IMR-90 (cell line): ENCODE measurements at regions not wholly inside any gene's neighbourhood (a gene's known extent, or its start where the extent isn't known, plus 50 kb on each side); places are given as distances from the start of the nearest gene placed in this dataset.

Experiments
- ATAC-seq: fragments of 200-7000 bp; cut with Tn5 transposase; 2 replicates; pipeline ENCODE4 v1.9.1; 2020; ENCODE audit warnings: low read depth, mild to moderate bottlenecking, moderate library complexity
- BruUV-seq: library from RNA; stranded (reverse); fragments of 400-500 nt; replicated peaks from 2 replicates; lab custom pipeline; 2021; lab: Mats Ljungman, UMichigan
- CTCF ChIA-PET: fragments of 300-600 bp; formaldehyde crosslinking; extraction: SDS; loops from one replicate; lab custom pipeline; 2021; ENCODE audit warnings: antibody characterized with exemption; lab: Yijun Ruan, JAX
- POLR2A ChIA-PET: fragments of 300-600 bp; sonication (Branson Sonifier 250); formaldehyde crosslinking; loops from one replicate; lab custom pipeline; 2022; ENCODE audit warnings: antibody characterized with exemption; ENCODE audit not compliant: unreplicated experiment; lab: Charles Lee
- DNase-seq: peaks from one replicate; pipeline ENCODE4 v3.0.0; 2013
- H2AFZ ChIP-seq: replicated peaks from 2 replicates; pipeline ENCODE3; 2013; ENCODE audit warnings: low read length, mild to moderate bottlenecking; ENCODE audit not compliant: poor library complexity
- H2AK5ac ChIP-seq: 2 replicates; pipeline ENCODE4 v1.6.1; 2013; ENCODE audit warnings: low read depth, low read length, inconsistent platforms
- H2AK9ac ChIP-seq: replicated peaks from 2 replicates; pipeline ENCODE3; 2013; ENCODE audit warnings: mild to moderate bottlenecking, low read depth, low read length, moderate library complexity; ENCODE audit not compliant: poor library complexity
- H2BK120ac ChIP-seq: 2 replicates; pipeline ENCODE4 v1.6.1; 2013; ENCODE audit warnings: low read depth, low read length, inconsistent platforms
- H2BK15ac ChIP-seq: 3 replicates; pipeline ENCODE4 v1.6.1; 2013; ENCODE audit warnings: low read depth, low read length, inconsistent platforms
- H2BK20ac ChIP-seq: 2 replicates; pipeline ENCODE4 v1.6.1; 2013; ENCODE audit warnings: low read depth, mild to moderate bottlenecking, inconsistent platforms, low read length, moderate library complexity
- H2BK5ac ChIP-seq: 2 replicates; pipeline ENCODE4 v1.6.1; 2013; ENCODE audit warnings: mild to moderate bottlenecking, low read depth, low read length, inconsistent platforms; ENCODE audit not compliant: poor library complexity, severe bottlenecking
- H3K14ac ChIP-seq: replicated peaks from 2 replicates; pipeline ENCODE4 v1.6.1; 2013; ENCODE audit warnings: low read depth, low read length, inconsistent platforms
- H3K18ac ChIP-seq: 2 replicates; pipeline ENCODE4 v1.6.1; 2013; ENCODE audit warnings: low read depth, low read length, control low read depth
- H3K23ac ChIP-seq: 2 replicates; pipeline ENCODE4 v1.6.1; 2013; ENCODE audit warnings: low read depth, low read length, inconsistent platforms
- H3K27ac ChIP-seq: 2 replicates; pipeline ENCODE4 v1.5.1; 2013; ENCODE audit warnings: mild to moderate bottlenecking, control low read depth, low read length; ENCODE audit not compliant: insufficient read depth
- H3K27me3 ChIP-seq: 2 replicates; pipeline ENCODE4 v1.6.1; 2013; ENCODE audit warnings: low read length; ENCODE audit not compliant: control insufficient read depth, insufficient read depth
- H3K36me3 ChIP-seq: 2 replicates; pipeline ENCODE4 v1.6.1; 2013; ENCODE audit warnings: low read length, mixed read lengths; ENCODE audit not compliant: control insufficient read depth, insufficient read depth
- H3K4ac ChIP-seq: 2 replicates; pipeline ENCODE4 v1.6.1; 2013; ENCODE audit warnings: low read depth, low read length, inconsistent platforms
- H3K4me1 ChIP-seq: 2 replicates; pipeline ENCODE4 v1.6.1; 2013; ENCODE audit warnings: low read length, mixed read lengths; ENCODE audit not compliant: control insufficient read depth, insufficient read depth
- H3K4me2 ChIP-seq: 2 replicates; pipeline ENCODE4 v1.6.1; 2013; ENCODE audit warnings: low read depth, mild to moderate bottlenecking, control low read depth, low read length, moderate library complexity
- H3K4me3 ChIP-seq: 2 replicates; pipeline ENCODE4 v1.5.1; 2013; ENCODE audit warnings: low read depth, mild to moderate bottlenecking, control low read depth, low read length, moderate library complexity; ENCODE audit not compliant: insufficient read depth
- H3K56ac ChIP-seq: 2 replicates; pipeline ENCODE4 v1.6.1; 2013; ENCODE audit warnings: low read length, inconsistent platforms; ENCODE audit not compliant: insufficient read depth; ENCODE audit errors: extremely low read depth
- H3K79me1 ChIP-seq, 2 experiments: 2 replicates each; pipeline ENCODE4 v1.6.1; 2013; ENCODE audit warnings: low read length in 2 of 2, inconsistent platforms in 1 of 2, low read depth in 1 of 2
- H3K9ac ChIP-seq: 2 replicates; pipeline ENCODE4 v1.6.1; 2013; ENCODE audit warnings: low read depth, low read length, control low read depth
- H3K9me1 ChIP-seq: 2 replicates; pipeline ENCODE4 v1.6.1; 2013; ENCODE audit warnings: low read length, inconsistent platforms; ENCODE audit not compliant: insufficient read depth
- H3K9me3 ChIP-seq: 2 replicates; pipeline ENCODE4 v1.6.1; 2013; ENCODE audit warnings: low read length; ENCODE audit not compliant: control insufficient read depth, insufficient read depth
- H4K20me1 ChIP-seq: 2 replicates; pipeline ENCODE4 v1.6.1; 2013; ENCODE audit warnings: low read length, inconsistent platforms; ENCODE audit not compliant: insufficient read depth
- H4K5ac ChIP-seq: 2 replicates; pipeline ENCODE4 v1.6.1; 2013; ENCODE audit warnings: mild to moderate bottlenecking, low read depth, low read length, control low read depth
- H4K8ac ChIP-seq, 2 experiments: 2 replicates each; pipeline ENCODE4 v1.6.1; 2013; ENCODE audit warnings: low read depth in 2 of 2, low read length in 2 of 2, control low read depth in 1 of 2, inconsistent platforms in 1 of 2
- H4K91ac ChIP-seq: 2 replicates; pipeline ENCODE4 v1.6.1; 2013; ENCODE audit warnings: low read depth, low read length, inconsistent platforms; ENCODE audit not compliant: insufficient read depth
- BHLHE40 ChIP-seq: fragments of 150-350 bp; IDR thresholded peaks from 2 replicates; pipeline ENCODE4 v1.6.1; 2016; ENCODE audit warnings: mild to moderate bottlenecking, low read depth, low read length
- CEBPB ChIP-seq: IDR thresholded peaks from 2 replicates; pipeline ENCODE4 v1.6.1; 2012; ENCODE audit warnings: low read depth, low read length, improper control_type of control experiment
- CHD1 ChIP-seq: IDR thresholded peaks from 2 replicates; pipeline ENCODE4 v1.6.1; 2012; ENCODE audit warnings: low read depth, low read length, improper control_type of control experiment
- FOS ChIP-seq: fragments of 150-350 bp; IDR thresholded peaks from 2 replicates; pipeline ENCODE4 v1.6.1; 2016; ENCODE audit warnings: low read depth, low read length
- MAFK ChIP-seq: IDR thresholded peaks from 2 replicates; pipeline ENCODE4 v1.6.1; 2012; ENCODE audit warnings: low read depth, low read length, improper control_type of control experiment
- MAZ ChIP-seq: IDR thresholded peaks from 2 replicates; pipeline ENCODE4 v1.6.1; 2012; ENCODE audit warnings: low read depth, mild to moderate bottlenecking, low read length, improper control_type of control experiment, moderate library complexity, borderline replicate concordance
- MXI1 ChIP-seq: IDR thresholded peaks from 2 replicates; pipeline ENCODE4 v1.6.1; 2012; ENCODE audit warnings: low read depth, mild to moderate bottlenecking, low read length, moderate library complexity, borderline replicate concordance
- NFE2L2 ChIP-seq: fragments of 150-350 bp; IDR thresholded peaks from 2 replicates; pipeline ENCODE4 v1.6.1; 2016; ENCODE audit warnings: low read depth, mild to moderate bottlenecking, low read length
- POLR2A ChIP-seq: IDR thresholded peaks from 2 replicates; pipeline ENCODE4 v1.6.1; 2012; ENCODE audit warnings: mild to moderate bottlenecking, low read depth, low read length
- RAD21 ChIP-seq: IDR thresholded peaks from 2 replicates; pipeline ENCODE4 v1.6.1; 2012; ENCODE audit warnings: low read length, improper control_type of control experiment
- RCOR1 ChIP-seq: IDR thresholded peaks from 2 replicates; pipeline ENCODE4 v1.6.1; 2012; ENCODE audit warnings: mild to moderate bottlenecking, low read length, improper control_type of control experiment; ENCODE audit not compliant: insufficient replicate concordance
- RFX5 ChIP-seq: IDR thresholded peaks from 2 replicates; pipeline ENCODE4 v1.8.0; 2012; ENCODE audit warnings: low read depth, mild to moderate bottlenecking, low read length, moderate library complexity
- SMC3 ChIP-seq: fragments of 150-350 bp; IDR thresholded peaks from 2 replicates; pipeline ENCODE4 v1.6.1; 2016; ENCODE audit warnings: low read depth, mild to moderate bottlenecking, antibody characterized with exemption, low read length, moderate library complexity
- WGBS, 2 experiments: methylation state at CpG; one replicate each; pipeline versions ENCODE4 v1.1.5 to v1.1.7; 2013; ENCODE audit warnings: missing lambda C conversion rate in 2 of 2; ENCODE audit not compliant: insufficient read length in 1 of 2; ENCODE audit errors: extremely low coverage in 2 of 2; 5-methylcytosine and 5-hydroxymethylcytosine counted together
- dilution Hi-C: fragments of 300-500 bp; cut with HindIII; formaldehyde crosslinking; loops from one replicate; pipeline ENCODE4 v1.14.3; 2018; ENCODE audit warnings: low sequenced_read_pairs; ENCODE audit not compliant: unreplicated experiment
- in situ Hi-C: fragments of 300-500 bp; cut with MboI; formaldehyde crosslinking; loops from 3 replicates; pipeline ENCODE4 v1.14.3; 2019; ENCODE audit warnings: low sequenced_read_pairs, inconsistent platforms, mixed read lengths
- intact Hi-C: fragments of 100-400 bp; cut with micrococcal nuclease; formaldehyde crosslinking; loops from 2 replicates; pipeline ENCODE4 v1.10.0; 2022
- TF ChIP-seq, protein P1 (sequence below): conservative IDR thresholded peaks from 2 replicates; pipeline ENCODE4 v1.5.1; 2012; ENCODE audit warnings: mild to moderate bottlenecking, low read depth, low read length, improper control_type of control experiment
- TF ChIP-seq, protein P2 (sequence below): fragments of 150-350 bp; IDR thresholded peaks from 2 replicates; pipeline ENCODE4 v1.6.1; 2017; ENCODE audit warnings: mild to moderate bottlenecking, antibody characterized with exemption, low read length, low read depth
- TF ChIP-seq, protein P3 (sequence below): fragments of 150-350 bp; IDR thresholded peaks from 2 replicates; pipeline ENCODE4 v1.6.1; 2016; ENCODE audit warnings: low read depth, mild to moderate bottlenecking, low read length, moderate library complexity, borderline replicate concordance

- Histone ChIP-seq H3K9me1 (no peaks in the 10 kb centered on the region), H4K91ac (no peak overlapping the region), H2BK120ac (no peak overlapping the region), H4K20me1 (no peaks in the 10 kb centered on the region), H3K9ac (no peak overlapping the region), H2AK5ac (no peak overlapping the region), H2AK9ac (no peak overlapping the region), H4K5ac (no peak overlapping the region), H3K27me3 (no peaks in the 10 kb centered on the region), H3K4me1 (no peaks in the 10 kb centered on the region), H2AFZ (no peak overlapping the region), H3K4me2 (no peak overlapping the region), H3K4me3 (no peak overlapping the region), H2BK15ac (no peak overlapping the region), H3K9me3 (peaks cover 10% of the 10 kb centered on the region), H2BK5ac (no peak overlapping the region), H2BK20ac (no peak overlapping the region), H3K36me3 (no peaks in the 10 kb centered on the region), H3K4ac (no peak overlapping the region), H3K56ac (no peak overlapping the region), H3K79me1 (no peaks in the 10 kb centered on the region), H3K18ac (no peak overlapping the region), H3K14ac (no peak overlapping the region), H4K8ac (no peak overlapping the region), H3K23ac (no peak overlapping the region), H3K27ac (no peak overlapping the region)
- POLR2A ChIA-PET = no interaction called here
- in situ Hi-C loops = no loop called here
- TF ChIP-seq SMC3 (no peak), POLR2A (no peak), BHLHE40 (no peak), MXI1 (no peak), RFX5 (no peak), NFE2L2 (no peak), FOS (no peak), CEBPB (no peak), MAFK (no peak), MAZ (no peak), CHD1 (no peak), RAD21 (no peak), RCOR1 (no peak)
- TF ChIP-seq, protein P1, sequence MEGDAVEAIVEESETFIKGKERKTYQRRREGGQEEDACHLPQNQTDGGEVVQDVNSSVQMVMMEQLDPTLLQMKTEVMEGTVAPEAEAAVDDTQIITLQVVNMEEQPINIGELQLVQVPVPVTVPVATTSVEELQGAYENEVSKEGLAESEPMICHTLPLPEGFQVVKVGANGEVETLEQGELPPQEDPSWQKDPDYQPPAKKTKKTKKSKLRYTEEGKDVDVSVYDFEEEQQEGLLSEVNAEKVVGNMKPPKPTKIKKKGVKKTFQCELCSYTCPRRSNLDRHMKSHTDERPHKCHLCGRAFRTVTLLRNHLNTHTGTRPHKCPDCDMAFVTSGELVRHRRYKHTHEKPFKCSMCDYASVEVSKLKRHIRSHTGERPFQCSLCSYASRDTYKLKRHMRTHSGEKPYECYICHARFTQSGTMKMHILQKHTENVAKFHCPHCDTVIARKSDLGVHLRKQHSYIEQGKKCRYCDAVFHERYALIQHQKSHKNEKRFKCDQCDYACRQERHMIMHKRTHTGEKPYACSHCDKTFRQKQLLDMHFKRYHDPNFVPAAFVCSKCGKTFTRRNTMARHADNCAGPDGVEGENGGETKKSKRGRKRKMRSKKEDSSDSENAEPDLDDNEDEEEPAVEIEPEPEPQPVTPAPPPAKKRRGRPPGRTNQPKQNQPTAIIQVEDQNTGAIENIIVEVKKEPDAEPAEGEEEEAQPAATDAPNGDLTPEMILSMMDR = no peak
- TF ChIP-seq, protein P2, sequence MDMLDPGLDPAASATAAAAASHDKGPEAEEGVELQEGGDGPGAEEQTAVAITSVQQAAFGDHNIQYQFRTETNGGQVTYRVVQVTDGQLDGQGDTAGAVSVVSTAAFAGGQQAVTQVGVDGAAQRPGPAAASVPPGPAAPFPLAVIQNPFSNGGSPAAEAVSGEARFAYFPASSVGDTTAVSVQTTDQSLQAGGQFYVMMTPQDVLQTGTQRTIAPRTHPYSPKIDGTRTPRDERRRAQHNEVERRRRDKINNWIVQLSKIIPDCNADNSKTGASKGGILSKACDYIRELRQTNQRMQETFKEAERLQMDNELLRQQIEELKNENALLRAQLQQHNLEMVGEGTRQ = no peak
- TF ChIP-seq, protein P3, sequence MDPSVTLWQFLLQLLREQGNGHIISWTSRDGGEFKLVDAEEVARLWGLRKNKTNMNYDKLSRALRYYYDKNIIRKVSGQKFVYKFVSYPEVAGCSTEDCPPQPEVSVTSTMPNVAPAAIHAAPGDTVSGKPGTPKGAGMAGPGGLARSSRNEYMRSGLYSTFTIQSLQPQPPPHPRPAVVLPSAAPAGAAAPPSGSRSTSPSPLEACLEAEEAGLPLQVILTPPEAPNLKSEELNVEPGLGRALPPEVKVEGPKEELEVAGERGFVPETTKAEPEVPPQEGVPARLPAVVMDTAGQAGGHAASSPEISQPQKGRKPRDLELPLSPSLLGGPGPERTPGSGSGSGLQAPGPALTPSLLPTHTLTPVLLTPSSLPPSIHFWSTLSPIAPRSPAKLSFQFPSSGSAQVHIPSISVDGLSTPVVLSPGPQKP = no peak
- CTCF ChIA-PET = no interaction called here
- intact Hi-C loops = no loop called here
- ATAC-seq = no peak
- no peak for DNase-seq
- no TSS peak for BruUV-seq
- dilution Hi-C loops = no loop called here
- WGBS, 2 experiments = no CpG with 5 or more reads among the region's 3 CpGs
These were observed 543.6 kb downstream of the TMEM121 start for GRCh38 chr14:106069804-106070625.
